Neural cell (in vitro differentiated cells): ENCODE measurements at regions not wholly inside any gene's neighbourhood (a gene's known extent, or its start where the extent isn't known, plus 50 kb on each side); places are given as distances from the start of the nearest gene placed in this dataset.

Experiments
- H2AFZ ChIP-seq: fragments of 200-600, 300-800 bp; sonication (generic), shearing (Covaris generic); 2 replicates; pipeline ENCODE4 v1.6.0; 2014; ENCODE audit warnings: low read depth, mild to moderate bottlenecking, antibody characterized with exemption, low read length, moderate library complexity
- H3F3A ChIP-seq: fragments of 200-600 bp; shearing (Covaris generic); 2 replicates; pipeline ENCODE4 v1.6.1; 2016; ENCODE audit warnings: mild to moderate bottlenecking, moderate library complexity, mixed read lengths, antibody characterized with exemption, low read length; ENCODE audit not compliant: insufficient read depth, poor library complexity, severe bottlenecking
- H3K27ac ChIP-seq: fragments of 200-600, 300-800 bp; sonication (generic), shearing (Covaris generic); 2 replicates; pipeline ENCODE4 v1.5.1; 2014; ENCODE audit warnings: mild to moderate bottlenecking, low read length, moderate library complexity
- H3K27me3 ChIP-seq: fragments of 300-800, 200-600 bp; sonication (generic), shearing (Covaris generic); 2 replicates; pipeline ENCODE4 v1.6.0; 2014; ENCODE audit warnings: mild to moderate bottlenecking, low read depth, low read length, moderate library complexity; ENCODE audit not compliant: insufficient read depth
- H3K36me3 ChIP-seq: fragments of 300-800, 200-600 bp; sonication (generic), shearing (Covaris generic); 2 replicates; pipeline ENCODE4 v1.5.1; 2014; ENCODE audit warnings: mild to moderate bottlenecking, antibody characterized with exemption, low read length, moderate library complexity; ENCODE audit not compliant: insufficient read depth
- H3K4me2 ChIP-seq: fragments of 300-800, 200-600 bp; sonication (generic), shearing (Covaris generic); 2 replicates; pipeline ENCODE4 v1.6.0; 2014; ENCODE audit warnings: mild to moderate bottlenecking, low read length
- H3K4me3 ChIP-seq: fragments of 300-800, 200-600 bp; sonication (generic), shearing (Covaris generic); 2 replicates; pipeline ENCODE4 v1.5.1; 2014; ENCODE audit warnings: mild to moderate bottlenecking, low read length, moderate library complexity
- H3K79me2 ChIP-seq: fragments of 200-600 bp; shearing (Covaris generic); replicated peaks from 2 replicates; pipeline ENCODE4 v1.6.0; 2014; ENCODE audit warnings: mild to moderate bottlenecking, low read length, moderate library complexity; ENCODE audit not compliant: insufficient read depth
- H3K9ac ChIP-seq: fragments of 300-800, 200-600 bp; sonication (generic), shearing (Covaris generic); 2 replicates; pipeline ENCODE4 v1.6.1; 2016; ENCODE audit warnings: mild to moderate bottlenecking, low read length, mixed read lengths
- H3K9me2 ChIP-seq: fragments of 200-600 bp; shearing (Covaris generic); 2 replicates; pipeline ENCODE4 v1.6.1; 2016; ENCODE audit warnings: mild to moderate bottlenecking, low read length, mixed read lengths; ENCODE audit not compliant: insufficient read depth
- H3K9me3 ChIP-seq: fragments of 200-600, 300-800 bp; sonication (generic), shearing (Covaris generic); 2 replicates; pipeline ENCODE4 v1.6.1; 2016; ENCODE audit warnings: mild to moderate bottlenecking, mixed run types, low read length, moderate library complexity, mixed read lengths
- H4K20me1 ChIP-seq: fragments of 200-600 bp; shearing (Covaris generic); 2 replicates; pipeline ENCODE4 v1.6.1; 2016; ENCODE audit warnings: mild to moderate bottlenecking, mixed run types; ENCODE audit not compliant: insufficient read depth
- EP300 ChIP-seq: fragments of 450-650 bp; conservative IDR thresholded peaks from 2 replicates; pipeline ENCODE4 v1.6.1; 2014; ENCODE audit warnings: antibody characterized with exemption, mild to moderate bottlenecking, moderate library complexity; ENCODE audit not compliant: poor library complexity, severe bottlenecking
- EZH2 ChIP-seq: fragments of 200-600, 300-800 bp; shearing (Covaris generic), sonication (generic); IDR thresholded peaks from 2 replicates; pipeline ENCODE4 v1.6.1; 2014; ENCODE audit warnings: antibody characterized with exemption, low read length, borderline replicate concordance, mild to moderate bottlenecking; ENCODE audit not compliant: insufficient read depth, poor library complexity, severe bottlenecking
- MXI1 ChIP-seq: fragments of 450-650 bp; conservative IDR thresholded peaks from 2 replicates; pipeline ENCODE4 v1.6.1; 2014; ENCODE audit warnings: antibody characterized with exemption, mild to moderate bottlenecking; ENCODE audit not compliant: poor library complexity, severe bottlenecking
- POLR2AphosphoS5 ChIP-seq: IDR thresholded peaks from 2 replicates; pipeline ENCODE4 v1.6.1; 2012
- RAD21 ChIP-seq: fragments of 450-650 bp; conservative IDR thresholded peaks from 2 replicates; pipeline ENCODE4 v1.6.1; 2014; ENCODE audit warnings: antibody characterized with exemption, mild to moderate bottlenecking, moderate library complexity
- SMC3 ChIP-seq: fragments of 450-650 bp; conservative IDR thresholded peaks from 2 replicates; pipeline ENCODE4 v1.6.1; 2014; ENCODE audit warnings: antibody characterized with exemption, mild to moderate bottlenecking, moderate library complexity; ENCODE audit not compliant: poor library complexity
- TAF1 ChIP-seq: IDR thresholded peaks from 2 replicates; pipeline ENCODE4 v1.6.1; 2012; ENCODE audit warnings: low read depth
- TF ChIP-seq, protein P1 (sequence below): IDR thresholded peaks from 2 replicates; pipeline ENCODE4 v1.6.1; 2012; ENCODE audit warnings: borderline replicate concordance
- TF ChIP-seq, protein P2 (sequence below): fragments of 450-650 bp; IDR thresholded peaks from 2 replicates; pipeline ENCODE4 v1.5.1; 2014; ENCODE audit warnings: antibody characterized with exemption, mild to moderate bottlenecking, moderate library complexity; ENCODE audit not compliant: poor library complexity, severe bottlenecking

DNA sequence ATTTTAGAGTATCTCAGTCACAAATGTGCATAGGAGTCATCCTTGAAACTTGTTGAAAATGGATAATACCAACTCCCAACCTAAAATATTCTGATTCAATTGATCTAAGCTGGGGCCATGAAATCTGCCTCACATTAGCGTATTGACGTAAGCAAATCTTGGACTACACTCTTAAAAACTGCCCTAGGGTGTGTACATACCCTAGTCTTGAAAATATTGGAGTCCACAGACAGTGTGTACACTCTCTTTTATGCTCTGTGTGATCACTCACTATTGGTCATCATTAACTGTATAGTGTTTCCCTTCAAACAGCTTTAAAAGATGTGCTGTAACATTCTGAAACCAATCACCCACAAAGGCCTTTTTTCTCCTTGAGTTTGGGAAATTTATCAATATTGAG is 102.9 kb upstream of the FERD3L start:
- Histone ChIP-seq H3K9ac (no peak overlapping the region), H3K9me3 (no peaks in the 10 kb centered on the region), H3K36me3 (no peaks in the 10 kb centered on the region)

DNA sequence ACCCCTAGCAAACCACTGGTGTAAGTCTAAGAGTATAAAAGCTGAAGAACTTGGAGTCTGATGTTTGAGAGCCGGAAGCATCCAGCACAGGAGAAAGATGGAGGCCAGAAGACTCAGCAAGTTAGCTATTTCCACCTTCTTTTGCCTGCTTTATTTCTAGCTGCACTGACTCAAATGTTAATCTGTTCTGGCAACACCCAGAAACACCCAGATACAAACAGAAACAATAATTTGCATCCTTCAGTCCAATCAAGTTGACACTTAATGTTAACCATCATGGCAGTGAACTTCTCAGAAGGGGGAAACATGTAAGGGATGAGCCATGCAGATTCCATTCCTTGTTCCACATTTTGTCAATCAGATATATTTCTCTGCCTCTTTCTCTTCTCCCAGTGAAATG is 101.8 kb upstream of the FERD3L start:
- Histone ChIP-seq H3F3A (no peaks in the 10 kb centered on the region), H3K9ac (no peak overlapping the region)
- TF ChIP-seq, protein P1, sequence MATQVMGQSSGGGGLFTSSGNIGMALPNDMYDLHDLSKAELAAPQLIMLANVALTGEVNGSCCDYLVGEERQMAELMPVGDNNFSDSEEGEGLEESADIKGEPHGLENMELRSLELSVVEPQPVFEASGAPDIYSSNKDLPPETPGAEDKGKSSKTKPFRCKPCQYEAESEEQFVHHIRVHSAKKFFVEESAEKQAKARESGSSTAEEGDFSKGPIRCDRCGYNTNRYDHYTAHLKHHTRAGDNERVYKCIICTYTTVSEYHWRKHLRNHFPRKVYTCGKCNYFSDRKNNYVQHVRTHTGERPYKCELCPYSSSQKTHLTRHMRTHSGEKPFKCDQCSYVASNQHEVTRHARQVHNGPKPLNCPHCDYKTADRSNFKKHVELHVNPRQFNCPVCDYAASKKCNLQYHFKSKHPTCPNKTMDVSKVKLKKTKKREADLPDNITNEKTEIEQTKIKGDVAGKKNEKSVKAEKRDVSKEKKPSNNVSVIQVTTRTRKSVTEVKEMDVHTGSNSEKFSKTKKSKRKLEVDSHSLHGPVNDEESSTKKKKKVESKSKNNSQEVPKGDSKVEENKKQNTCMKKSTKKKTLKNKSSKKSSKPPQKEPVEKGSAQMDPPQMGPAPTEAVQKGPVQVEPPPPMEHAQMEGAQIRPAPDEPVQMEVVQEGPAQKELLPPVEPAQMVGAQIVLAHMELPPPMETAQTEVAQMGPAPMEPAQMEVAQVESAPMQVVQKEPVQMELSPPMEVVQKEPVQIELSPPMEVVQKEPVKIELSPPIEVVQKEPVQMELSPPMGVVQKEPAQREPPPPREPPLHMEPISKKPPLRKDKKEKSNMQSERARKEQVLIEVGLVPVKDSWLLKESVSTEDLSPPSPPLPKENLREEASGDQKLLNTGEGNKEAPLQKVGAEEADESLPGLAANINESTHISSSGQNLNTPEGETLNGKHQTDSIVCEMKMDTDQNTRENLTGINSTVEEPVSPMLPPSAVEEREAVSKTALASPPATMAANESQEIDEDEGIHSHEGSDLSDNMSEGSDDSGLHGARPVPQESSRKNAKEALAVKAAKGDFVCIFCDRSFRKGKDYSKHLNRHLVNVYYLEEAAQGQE: no peak
- TF ChIP-seq POLR2AphosphoS5 (no peak), EZH2 (no peak), EP300 (no peak), MXI1 (no peak), SMC3 (no peak), TAF1 (no peak), RAD21 (no peak)
- TF ChIP-seq, protein P2, sequence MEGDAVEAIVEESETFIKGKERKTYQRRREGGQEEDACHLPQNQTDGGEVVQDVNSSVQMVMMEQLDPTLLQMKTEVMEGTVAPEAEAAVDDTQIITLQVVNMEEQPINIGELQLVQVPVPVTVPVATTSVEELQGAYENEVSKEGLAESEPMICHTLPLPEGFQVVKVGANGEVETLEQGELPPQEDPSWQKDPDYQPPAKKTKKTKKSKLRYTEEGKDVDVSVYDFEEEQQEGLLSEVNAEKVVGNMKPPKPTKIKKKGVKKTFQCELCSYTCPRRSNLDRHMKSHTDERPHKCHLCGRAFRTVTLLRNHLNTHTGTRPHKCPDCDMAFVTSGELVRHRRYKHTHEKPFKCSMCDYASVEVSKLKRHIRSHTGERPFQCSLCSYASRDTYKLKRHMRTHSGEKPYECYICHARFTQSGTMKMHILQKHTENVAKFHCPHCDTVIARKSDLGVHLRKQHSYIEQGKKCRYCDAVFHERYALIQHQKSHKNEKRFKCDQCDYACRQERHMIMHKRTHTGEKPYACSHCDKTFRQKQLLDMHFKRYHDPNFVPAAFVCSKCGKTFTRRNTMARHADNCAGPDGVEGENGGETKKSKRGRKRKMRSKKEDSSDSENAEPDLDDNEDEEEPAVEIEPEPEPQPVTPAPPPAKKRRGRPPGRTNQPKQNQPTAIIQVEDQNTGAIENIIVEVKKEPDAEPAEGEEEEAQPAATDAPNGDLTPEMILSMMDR: no peak

More for the DNA sequence above, 102.9 kb upstream of the FERD3L start:
- Histone ChIP-seq H3K27me3 (no peaks in the 10 kb centered on the region), H3K4me3 (no peak overlapping the region), H3K4me2 (no peak overlapping the region), H2AFZ (no peak overlapping the region), H4K20me1 (no peaks in the 10 kb centered on the region), H3K27ac (no peak overlapping the region), H3K9me2 (no peaks in the 10 kb centered on the region), H3K79me2 (no peaks in the 10 kb centered on the region), H3F3A (no peaks in the 10 kb centered on the region)
- TF ChIP-seq RAD21 (no peak), EP300 (no peak), POLR2AphosphoS5 (no peak), EZH2 (no peak), SMC3 (no peak), TAF1 (no peak), MXI1 (no peak)
- TF ChIP-seq, protein P2: no peak
- TF ChIP-seq, protein P1: no peak

More for the DNA sequence above, 101.8 kb upstream of the FERD3L start:
- Histone ChIP-seq H3K9me2 (no peaks in the 10 kb centered on the region), H3K79me2 (no peaks in the 10 kb centered on the region), H4K20me1 (no peaks in the 10 kb centered on the region), H3K4me2 (no peak overlapping the region), H3K36me3 (no peaks in the 10 kb centered on the region), H3K4me3 (no peak overlapping the region), H3K27me3 (no peaks in the 10 kb centered on the region), H3K27ac (no peak overlapping the region), H3K9me3 (no peaks in the 10 kb centered on the region), H2AFZ (no peak overlapping the region)
